Hepatocyte (in vitro differentiated cells): ENCODE measurements at regions not wholly inside any gene's neighbourhood (a gene's known extent, or its start where the extent isn't known, plus 50 kb on each side); places are given as distances from the start of the nearest gene placed in this dataset.

Experiments
- CTCF ChIP-seq: fragments of 200-600 bp; sonication (generic); IDR thresholded peaks from 2 replicates; pipeline ENCODE4 v1.5.1; 2016; ENCODE audit warnings: antibody characterized with exemption, mild to moderate bottlenecking; ENCODE audit not compliant: poor library complexity
- EZH2 ChIP-seq: fragments of 200-600 bp; sonication (generic); IDR thresholded peaks from 2 replicates; pipeline ENCODE4 v1.6.1; 2016; ENCODE audit warnings: antibody characterized with exemption, mild to moderate bottlenecking, borderline replicate concordance

GRCh38 chr11:39425226-39425625 is 2034.2 kb downstream of the LRRC4C start:
- TF ChIP-seq EZH2, result no peak
- no peak for TF ChIP-seq CTCF
